ENCODE measurements at regions not wholly inside any gene's neighbourhood (a gene's known extent, or its start where the extent isn't known, plus 50 kb on each side); places are given as distances from the start of the nearest gene placed in this dataset.
"Not testable (repeated sequence)": the region's sequence is repeated elsewhere in the genome, so short reads cannot be mapped to it uniquely, and the experiment has no call there.

- intact Hi-C loops (cut with DNase I), result no loop called here
- DNase-seq, result no peak
These were observed 61.0 kb downstream of the POLR2M start for GRCh38 chr15:57767481-57767880.

GRCh38 chr15:57769266-57769665, 62.8 kb downstream of the POLR2M start:
- intact Hi-C loops (cut with DNase I), result no loop called here
- no peak for DNase-seq

GRCh38 chr15:57770495-57770894, 64.0 kb downstream of the POLR2M start:
- DNase-seq, result no peak
- intact Hi-C loops (cut with DNase I), result no loop called here

GRCh38 chr15:57772223-57772957, 65.9 kb downstream of the POLR2M start:
- intact Hi-C loops (cut with DNase I), result no loop called here
- no peak for DNase-seq

- intact Hi-C loops (cut with DNase I), result no loop called here
- no peak for DNase-seq
These were observed 66.5 kb downstream of the POLR2M start for GRCh38 chr15:57773051-57773450.

- DNase-seq, result no peak
- intact Hi-C loops (cut with DNase I), result no loop called here
These were observed 70.5 kb downstream of the POLR2M start for GRCh38 chr15:57777003-57777402.

GRCh38 chr15:57780471-57780870, 74.0 kb downstream of the POLR2M start:
- DNase-seq, result no peak
- intact Hi-C loops (cut with DNase I), result no loop called here

- intact Hi-C loops (cut with DNase I), result no loop called here
- no peak for DNase-seq
These were observed 76.2 kb downstream of the POLR2M start for GRCh38 chr15:57782731-57783130.

- peak in 3 of 42 donors; percentile 20 for DNase-seq
- intact Hi-C loops (cut with DNase I), result no loop called here
These were observed 77.6 kb downstream of the POLR2M start for GRCh38 chr15:57784081-57784511.

- no peak for DNase-seq
- intact Hi-C loops (cut with DNase I), result no loop called here
These were observed 78.5 kb downstream of the POLR2M start for GRCh38 chr15:57785039-57785438.

- intact Hi-C loops (cut with DNase I), result no loop called here
- DNase-seq, result no peak
These were observed 79.4 kb downstream of the POLR2M start for GRCh38 chr15:57785959-57786358.

- intact Hi-C loops (cut with DNase I), result no loop called here
- no peak for DNase-seq
These were observed 82.7 kb downstream of the POLR2M start for GRCh38 chr15:57789225-57789624.

- no peak for DNase-seq
- intact Hi-C loops (cut with DNase I), result no loop called here
These were observed 86.4 kb downstream of the POLR2M start for GRCh38 chr15:57792724-57793449.

GRCh38 chr15:57795261-57795660, 88.7 kb downstream of the POLR2M start:
- no peak for DNase-seq
- intact Hi-C loops (cut with DNase I), result no loop called here

GRCh38 chr15:57796146-57796545, 89.6 kb downstream of the POLR2M start:
- intact Hi-C loops (cut with DNase I), result no loop called here
- no peak for DNase-seq

- DNase-seq, result no peak
- intact Hi-C loops (cut with DNase I), result no loop called here
These were observed 90.6 kb downstream of the POLR2M start for GRCh38 chr15:57797110-57797509.

GRCh38 chr15:57797568-57798267, 91.2 kb downstream of the POLR2M start:
- DNase-seq, result no peak
- intact Hi-C loops (cut with DNase I), result no loop called here

GRCh38 chr15:57806003-57806402, 99.5 kb downstream of the POLR2M start:
- intact Hi-C loops (cut with DNase I), result no loop called here
- no peak for DNase-seq

- intact Hi-C loops (cut with DNase I); DNase-seq: not testable (repeated sequence)
These were observed 102.8 kb downstream of the POLR2M start for GRCh38 chr15:57809285-57809684.

GRCh38 chr15:57816599-57816998, 110.1 kb downstream of the POLR2M start:
- intact Hi-C loops (cut with DNase I), result no loop called here

More at GRCh38 chr15:57816599-57816998, 110.1 kb downstream of the POLR2M start:
- DNase-seq, result no peak

Measured in head of caudate nucleus (tissue), 42 donors.